Stimulated activated CD4-positive, alpha-beta T cell treated with anti-CD3 and anti-CD28 coated beads, Interleukin-4, amount 100 ng/mL, for 4 hours (primary cell): ENCODE measurements at regions not wholly inside any gene's neighbourhood (a gene's known extent, or its start where the extent isn't known, plus 50 kb on each side); places are given as distances from the start of the nearest gene placed in this dataset.
"Not testable (repeated sequence)": the region's sequence is repeated elsewhere in the genome, so short reads cannot be mapped to it uniquely, and the experiment has no call there.

Experiments
- DNase-seq, 2 experiments: peaks; one replicate each; pipeline ENCODE4 v3.0.0-alpha.2; 2020

DNA sequence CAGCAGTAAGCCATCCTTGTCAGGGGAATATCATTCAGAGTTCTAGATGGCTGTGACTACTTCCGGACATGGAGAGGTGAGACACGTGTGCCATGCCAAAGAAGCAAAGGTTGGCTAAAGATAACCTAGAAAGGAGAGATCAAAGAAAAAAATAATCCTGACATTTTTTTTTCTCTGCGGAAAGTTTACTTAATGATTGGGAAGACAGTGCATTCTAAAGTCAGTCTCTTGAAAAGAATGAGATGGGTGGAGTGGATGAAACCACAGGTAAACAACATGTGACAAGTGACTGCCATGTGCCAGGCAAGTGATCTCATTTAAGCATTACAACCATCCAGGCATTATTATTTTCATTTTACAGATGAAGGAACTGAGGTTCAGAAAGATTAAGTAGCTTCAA, 436.6 kb downstream of the SOX2 start:
- no peak for DNase-seq

DNA sequence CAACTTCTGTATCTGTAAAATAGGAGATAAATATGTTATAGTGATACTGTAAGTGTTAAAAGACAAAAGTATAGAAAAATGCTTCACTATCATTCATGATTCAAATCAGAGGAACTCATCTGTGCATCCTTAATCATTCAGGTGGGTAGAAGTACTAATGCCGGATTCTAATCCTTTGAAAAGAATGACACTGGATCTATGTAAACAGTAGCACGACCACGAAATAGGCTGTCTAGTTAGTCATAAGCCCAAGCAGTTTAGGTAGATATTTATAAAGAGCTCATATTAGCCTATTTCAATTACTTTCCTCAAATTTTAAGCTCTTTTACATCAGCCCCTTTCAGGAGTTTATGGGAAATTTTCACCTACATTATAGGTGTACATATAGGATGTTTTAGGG, 437.9 kb downstream of the SOX2 start:
- no peak for DNase-seq

DNA sequence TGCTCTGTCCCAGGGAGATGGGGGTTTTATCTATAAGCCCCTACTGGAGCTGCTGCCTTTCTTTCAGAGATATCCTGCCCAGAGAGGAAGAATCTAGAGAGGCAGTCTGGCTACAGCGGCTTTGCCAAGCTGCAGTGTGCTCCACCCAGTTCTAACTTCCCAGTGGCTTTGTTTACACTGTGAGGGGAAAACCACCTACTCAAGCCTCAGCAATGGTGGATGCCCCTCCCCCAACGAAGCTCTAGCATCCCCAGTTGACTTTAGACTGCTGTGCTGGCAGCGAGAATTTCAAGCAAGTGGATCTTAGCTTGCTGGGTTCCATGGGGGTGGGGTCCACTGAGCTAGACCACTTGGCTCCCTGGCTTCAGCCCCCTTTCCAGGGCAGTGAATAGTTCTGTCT, 444.6 kb downstream of the SOX2 start:
- DNase-seq, result not testable (repeated sequence)

DNA sequence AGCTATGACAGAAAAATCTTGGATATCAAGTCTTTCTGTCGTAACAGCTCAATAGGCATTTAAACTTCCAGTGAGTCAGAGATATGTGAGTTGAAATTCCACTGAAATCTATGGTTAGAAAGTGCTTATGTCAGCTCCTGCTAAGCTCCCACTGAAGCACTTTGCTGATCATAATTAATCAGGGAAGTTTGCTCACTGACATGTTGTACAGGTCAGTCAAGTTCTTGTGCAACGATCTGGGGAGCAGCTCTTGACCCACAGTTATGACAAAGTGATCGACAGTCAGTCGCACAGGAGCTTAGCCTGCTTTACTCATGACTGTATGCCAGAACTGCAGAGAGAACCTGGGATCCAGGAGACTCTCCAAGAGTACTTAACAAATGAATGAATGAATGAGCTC, 453.5 kb downstream of the SOX2 start:
- DNase-seq, result no peak

DNA sequence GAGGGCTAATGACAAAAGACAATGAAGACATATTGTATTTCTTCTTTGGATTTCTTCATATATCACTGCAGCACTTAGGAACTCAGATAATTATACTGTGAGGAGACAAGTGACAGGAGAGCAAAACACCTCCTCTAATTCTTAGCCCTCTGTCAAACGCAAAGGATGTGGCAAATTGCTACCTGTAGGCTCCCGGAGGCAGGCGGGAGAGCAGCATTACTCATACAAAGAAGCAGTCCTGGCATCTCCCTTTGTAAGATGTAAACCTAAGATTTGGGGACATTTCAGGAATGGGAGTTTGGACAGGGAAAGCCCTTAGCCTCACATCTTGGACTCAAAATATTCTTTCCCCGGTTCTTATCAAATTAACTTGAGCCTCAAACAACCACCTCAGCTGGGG, 460.8 kb downstream of the SOX2 start:
- DNase-seq, result no peak

DNA sequence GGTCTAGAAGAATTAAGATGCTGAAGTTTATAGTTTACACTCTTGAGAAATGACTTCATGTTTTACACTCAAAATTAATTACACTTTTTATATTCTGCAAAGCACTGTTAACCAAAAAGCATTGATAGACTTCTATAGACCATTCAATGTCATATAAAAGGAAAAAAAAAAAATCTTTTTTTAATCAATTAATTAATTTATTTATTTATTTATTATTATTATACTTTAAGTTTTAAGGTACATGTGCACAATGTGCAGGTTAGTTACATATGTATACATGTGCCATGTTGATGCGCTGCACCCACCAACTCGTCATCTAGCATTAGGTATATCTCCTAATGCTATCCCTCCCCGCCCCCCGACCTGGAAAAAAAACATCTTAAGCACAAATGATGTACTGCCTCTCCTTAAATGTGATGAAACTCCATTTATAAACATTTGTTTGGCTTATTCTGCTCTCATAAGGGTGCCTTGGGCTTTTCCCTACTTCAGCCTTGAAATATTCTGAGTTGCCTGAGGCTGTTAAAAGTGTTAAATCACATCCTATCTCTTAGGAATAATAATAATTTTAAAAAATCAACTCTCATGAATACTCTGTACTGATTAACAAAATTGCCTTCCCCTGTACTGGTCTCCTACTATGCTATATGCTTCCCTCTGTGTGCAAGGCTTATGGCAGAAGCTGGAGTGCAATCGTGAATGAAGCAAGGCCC, 466.9 kb downstream of the SOX2 start:
- DNase-seq, result no peak

DNA sequence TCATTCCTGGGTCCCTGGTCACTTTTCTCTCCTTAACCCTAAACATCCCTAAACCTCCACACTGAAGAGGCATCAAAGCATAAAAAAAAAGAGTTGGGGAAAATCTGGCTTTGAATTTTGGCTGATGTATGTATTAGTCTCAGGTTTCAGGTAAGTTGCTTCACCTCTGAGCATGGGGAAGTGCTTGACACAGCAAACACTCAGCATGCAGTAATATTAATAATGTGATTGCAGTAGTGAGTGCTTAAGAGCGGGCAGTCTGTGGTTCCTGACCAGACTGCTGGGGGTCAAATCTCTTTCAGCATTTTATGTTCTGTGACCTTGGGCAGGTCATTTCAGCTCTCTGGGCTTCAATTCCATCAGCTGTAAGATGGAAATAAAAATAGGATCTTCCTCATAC, 467.9 kb downstream of the SOX2 start:
- DNase-seq, result no peak

DNA sequence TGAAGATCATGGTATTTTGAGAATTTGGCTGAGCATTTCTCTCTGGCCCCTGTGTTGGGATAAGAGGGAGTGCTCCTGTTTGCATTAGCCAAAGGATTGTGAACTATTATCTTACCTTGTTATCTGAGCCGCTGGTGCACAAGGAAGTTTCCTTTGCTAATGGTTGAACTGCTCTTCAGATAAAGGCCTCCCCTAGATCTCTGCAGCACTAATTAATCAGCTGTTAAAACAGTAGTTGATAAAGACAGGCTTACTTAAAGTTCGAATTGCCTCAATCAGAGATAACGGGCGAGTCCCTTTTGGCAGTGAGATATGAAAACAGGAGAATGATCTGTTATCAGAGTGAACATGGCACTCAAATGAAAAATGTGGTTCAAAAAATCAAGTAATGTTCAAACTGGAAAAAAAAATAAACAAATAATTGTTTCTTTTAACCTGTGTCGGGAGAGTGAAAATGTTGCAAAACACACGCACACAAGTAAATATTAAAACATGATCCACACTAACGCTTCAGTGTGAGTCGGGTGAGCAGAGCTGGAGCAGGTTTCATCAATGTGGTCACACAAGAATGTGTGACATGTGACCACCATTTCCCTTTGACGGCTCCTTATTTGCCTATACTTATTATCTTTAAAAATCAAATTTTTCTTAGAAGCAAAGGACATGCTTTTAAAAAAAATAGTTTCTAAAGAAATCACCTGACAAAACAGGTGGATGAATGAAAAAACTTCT, 469.1 kb downstream of the SOX2 start:
- no peak for DNase-seq

DNA sequence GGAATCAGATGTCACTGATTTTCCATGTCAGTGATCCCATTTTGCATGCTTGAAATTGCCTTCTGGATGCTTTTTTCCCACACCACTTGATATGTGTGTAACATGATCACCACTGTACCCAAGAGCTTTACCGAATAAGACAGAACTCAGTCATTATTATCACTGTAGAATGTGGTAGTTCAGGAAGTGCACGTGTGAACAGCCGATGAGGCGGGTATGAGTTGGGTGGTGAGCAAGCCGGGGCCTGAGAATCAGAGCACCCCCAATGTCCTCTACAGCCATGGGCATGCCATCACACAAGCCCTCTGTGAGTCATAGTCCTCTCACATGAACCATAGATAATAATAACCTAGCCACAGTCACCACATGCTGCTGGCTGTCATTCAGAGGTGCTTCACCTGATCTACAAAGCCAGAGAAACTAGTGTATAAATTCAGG, 470.8 kb downstream of the SOX2 start:
- no peak for DNase-seq

DNA sequence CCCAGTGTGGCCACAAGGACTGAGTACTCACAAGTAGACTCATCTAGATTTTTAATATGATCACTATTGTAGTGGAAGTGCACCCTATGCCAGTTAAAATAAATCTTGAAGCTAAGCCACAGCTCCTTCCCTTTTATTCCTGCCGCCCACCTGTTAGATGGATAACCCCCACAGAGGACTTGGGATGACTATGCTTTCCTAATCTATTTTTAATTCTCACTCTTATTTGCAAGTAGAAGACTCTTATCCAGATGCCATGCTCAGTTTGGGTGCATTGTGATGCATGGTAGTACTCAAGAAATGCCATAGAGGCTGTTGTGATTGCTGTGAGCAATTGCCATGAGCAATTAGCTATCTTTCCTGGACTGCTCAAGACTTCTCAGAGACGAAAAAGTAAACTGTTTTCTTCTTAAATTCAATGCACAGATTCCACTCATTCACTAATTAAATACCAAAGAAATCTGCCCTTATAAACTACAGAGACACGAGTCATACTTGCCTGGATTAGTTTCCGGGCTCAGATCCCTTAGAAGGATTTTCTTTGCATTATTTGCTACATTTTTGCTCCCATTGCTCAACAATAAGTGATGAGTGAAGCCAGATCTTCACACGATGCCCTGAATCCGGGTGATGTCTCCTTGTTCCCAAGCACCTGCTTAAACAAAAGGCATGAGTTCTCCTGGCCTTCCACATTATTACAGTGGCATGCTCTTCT, 472.1 kb downstream of the SOX2 start:
- DNase-seq, result no peak

DNA sequence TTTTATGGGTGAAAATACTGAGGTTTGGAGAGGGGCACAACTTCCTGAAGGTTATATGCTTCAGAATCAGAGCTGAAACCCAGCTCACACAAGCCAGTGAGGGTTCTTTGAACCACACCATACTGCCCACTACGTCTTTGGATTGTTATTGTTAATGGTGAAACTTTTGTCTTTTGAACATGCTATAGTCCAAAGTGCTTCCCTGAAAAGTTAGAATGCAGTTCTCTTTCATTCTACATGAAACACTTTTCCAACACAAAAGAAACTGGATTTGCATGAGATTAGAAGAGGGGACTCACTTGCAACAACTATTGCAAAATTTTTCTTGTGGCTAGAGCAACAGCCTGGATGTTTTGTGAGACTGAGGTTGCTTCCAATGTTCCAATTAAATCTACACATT, 473.6 kb downstream of the SOX2 start:
- DNase-seq, result no peak

DNA sequence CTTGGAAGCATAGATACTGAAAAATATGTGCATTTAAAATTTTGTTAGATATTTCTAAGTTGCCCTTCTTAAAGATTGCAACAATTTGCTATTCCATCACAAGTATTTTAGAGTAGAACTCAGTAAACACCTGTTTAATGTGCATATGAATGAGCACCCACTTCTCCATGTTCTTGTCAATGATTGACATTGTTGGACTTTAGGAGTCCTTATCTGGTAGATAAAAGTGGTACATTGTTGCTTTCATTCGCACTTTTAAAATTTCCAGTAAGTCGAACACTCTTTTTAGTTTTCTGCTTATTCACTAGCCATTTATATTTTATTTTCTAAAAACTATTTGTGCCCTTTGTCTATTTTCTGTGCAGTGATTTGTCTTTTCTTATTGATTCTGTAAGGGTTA, 478.3 kb downstream of the SOX2 start:
- no peak for DNase-seq

DNA sequence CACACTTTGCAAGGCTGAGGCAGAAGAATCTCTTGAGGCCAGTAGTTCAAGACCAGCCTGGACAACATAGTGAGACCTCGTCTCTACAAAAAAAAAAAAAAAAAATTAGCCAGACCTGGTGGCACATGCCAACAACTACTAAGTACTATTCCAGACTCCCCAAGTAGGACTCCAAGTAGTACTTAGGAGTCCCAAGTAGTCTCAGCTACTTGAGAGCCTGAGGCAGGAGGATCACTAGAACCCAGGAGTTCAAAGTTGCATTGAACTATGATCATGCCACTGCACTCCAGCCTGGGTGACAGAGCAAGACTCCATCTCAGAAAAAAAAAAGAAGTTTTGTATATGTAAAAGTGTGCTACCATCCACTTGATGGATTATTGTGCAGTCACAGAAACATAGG, 486.6 kb downstream of the SOX2 start:
- DNase-seq, result no peak

DNA sequence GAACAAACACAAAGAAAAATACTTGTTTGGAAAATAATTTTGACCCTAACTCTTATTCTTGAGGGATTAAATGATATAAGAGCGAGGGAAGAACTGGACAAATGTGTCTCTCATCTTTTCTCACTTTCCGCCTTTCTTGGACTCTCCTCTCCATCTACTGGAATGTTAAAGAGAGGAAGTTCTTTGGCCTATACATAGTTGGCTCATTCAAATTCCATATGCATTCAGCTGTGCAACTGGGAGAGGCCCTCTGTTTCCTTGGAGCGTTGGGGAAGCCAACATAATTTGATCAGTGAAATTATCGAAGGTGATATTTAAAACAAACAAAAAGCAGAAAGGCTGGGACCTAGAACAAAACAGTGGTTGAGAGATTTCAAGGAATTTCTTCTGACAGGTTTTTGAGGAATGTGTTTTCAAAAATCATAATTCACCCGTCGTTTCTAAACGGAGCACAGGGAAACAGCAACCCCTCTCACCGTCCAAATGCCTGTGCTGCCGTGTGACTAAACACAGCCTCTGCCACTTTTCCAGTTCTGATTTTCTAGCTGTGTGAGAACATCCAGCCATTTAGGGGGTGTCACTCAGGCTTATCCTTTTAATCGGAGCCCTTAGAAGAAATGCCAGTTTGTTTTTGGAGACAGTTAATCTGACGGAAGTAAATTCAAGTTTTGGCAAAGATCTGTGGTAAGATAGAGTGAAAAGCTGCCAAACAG, 489.9 kb downstream of the SOX2 start:
- DNase-seq, result no peak

DNA sequence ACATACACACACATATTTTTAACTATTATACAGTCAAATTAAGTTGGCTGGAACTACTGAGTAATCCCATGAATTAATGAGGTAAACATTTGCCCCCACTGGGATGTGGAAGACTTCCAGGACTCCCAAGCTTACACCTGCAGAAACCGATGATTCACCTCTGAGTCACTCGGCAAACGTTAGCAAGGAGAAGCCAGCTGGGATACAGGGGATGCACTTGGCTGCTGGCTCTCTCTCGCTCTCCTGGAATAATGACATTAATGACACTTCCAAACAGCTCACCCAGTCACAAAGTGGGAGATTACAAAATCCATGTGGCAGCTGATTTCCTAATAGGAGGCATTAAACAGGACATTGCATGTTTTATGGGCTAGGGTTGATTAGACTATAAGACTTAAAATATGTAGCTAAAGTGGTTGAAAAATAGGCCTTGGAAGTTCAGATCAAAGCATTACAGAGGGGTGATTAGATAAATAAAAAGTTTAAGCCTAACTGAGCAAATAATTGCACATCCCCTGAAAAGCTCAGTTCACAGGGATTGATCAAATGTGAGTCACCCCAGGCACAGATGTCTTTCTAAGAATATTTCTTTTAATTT, 500.9 kb downstream of the SOX2 start:
- DNase-seq, result no peak

DNA sequence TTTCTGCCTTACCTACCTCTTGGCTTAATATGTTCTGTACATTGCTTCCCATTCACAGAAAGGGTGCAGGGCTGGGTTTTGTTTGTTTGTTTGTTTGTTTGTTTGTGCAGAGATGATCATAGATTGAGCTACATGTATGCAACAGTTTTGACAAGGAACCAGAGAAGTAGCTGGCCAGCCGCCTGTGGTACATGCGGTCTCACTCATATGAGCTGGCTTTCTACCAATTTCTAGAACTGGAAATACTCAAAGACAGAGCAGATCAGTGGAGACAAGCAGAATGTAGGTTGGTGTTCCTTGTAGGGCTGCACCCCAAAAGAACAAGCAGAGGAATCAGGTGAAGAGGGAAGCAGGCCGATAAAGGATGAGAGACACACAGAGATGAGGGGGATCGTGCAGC, 502.7 kb downstream of the SOX2 start:
- no peak for DNase-seq

DNA sequence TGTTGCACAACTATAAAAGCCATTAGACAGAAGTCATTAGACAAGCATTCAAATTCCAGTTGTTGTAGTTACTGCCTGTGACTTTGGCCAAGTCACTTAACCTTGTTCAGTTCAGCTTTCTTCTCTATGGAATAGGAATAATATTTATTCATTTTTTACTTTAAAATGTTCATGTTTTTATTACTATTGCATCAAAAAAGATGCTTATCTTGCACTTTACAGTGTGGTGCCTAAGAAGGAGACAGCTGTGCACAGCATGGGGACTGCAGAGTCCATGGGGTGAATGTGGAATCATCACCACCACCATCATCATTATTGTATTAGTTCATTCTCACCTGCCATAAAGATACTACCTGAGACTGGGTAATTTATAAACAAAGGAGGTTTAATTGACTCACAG, 504.2 kb downstream of the SOX2 start:
- DNase-seq, result no peak

DNA sequence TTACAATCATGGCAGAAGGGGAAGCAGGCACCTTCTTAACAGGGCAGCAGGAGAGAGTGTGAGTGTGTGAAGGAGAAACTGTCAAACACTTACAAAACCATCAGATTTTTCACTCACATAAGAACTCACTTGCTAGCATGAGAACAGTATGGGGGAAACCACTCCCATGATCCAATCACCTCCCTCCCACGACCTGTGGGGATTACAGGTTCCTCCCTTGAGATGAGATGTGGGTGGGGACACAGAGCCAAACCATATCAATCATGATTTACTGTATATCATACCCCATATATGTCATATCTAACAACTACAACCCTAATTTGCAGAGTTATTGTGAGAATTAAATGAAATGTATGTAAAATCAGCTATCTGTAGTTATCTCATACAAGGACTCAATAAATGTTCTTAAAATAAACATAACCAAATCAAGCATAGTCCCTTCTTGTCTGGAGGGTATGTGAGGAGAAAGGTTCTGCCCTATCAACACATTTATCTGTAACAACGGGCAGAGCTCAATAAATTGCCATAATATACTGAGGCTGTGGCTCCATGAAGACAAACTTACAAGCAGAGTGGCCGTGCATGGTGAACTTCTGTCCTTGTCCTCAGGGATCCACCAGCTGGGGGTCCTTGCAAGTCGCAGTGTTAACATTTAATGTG, 504.7 kb downstream of the SOX2 start:
- DNase-seq, result no peak

DNA sequence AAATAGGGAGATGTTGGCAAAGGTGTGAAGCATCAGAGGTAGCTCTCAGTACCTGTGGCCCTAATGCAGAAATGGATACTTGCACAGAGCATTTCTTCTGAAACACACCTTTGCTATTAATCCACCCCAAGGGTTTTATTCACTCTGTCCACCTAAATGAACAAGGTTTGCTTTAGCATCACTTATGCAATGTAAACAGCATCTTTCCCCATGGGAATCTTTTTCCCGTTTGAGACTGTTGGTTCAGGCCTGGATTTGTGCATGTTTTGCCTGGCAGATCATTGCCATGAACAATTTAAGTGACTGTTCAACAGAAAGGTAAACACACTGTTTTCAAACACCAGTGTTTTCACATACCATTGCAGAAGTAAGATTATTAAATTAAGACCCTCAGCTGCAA, 508.3 kb downstream of the SOX2 start:
- DNase-seq, result no peak

DNA sequence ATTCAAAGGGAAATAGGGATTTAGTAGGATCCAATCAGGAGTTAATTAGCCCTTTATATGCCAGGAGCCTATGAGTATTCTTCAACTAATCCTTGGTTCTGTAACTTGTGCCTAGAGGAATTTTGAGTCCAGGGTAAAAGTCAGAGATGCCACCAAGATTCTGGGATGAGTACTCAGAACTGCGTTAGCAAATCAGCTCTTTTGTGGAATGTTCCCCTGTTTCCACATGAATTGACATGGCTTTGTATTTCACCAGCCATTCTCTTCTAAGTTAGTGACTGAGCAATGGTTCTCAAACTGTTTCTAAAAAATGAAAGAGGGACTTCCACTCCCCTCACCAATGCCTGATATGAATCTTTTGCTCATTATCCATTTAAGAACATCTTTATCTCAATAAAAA, 508.7 kb downstream of the SOX2 start:
- DNase-seq, result no peak

DNA sequence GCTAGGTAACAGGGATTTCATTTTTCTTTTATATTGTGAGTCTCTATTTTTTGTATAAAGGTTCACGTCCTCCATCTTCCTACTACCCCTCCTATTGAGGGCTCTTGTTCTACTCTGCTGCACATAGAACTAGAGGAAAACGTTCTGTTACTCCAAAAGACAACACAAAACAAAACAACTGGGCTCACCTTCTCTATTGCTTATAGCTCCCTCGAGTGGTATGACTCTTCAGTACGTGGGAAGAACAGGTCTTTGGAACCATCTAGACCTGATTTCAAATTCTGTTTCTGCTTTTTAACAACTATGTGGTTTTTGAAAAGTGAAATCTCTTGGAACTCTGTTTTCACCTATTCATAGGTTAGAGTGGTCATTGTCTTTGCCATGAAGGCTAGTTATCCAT, 515.3 kb downstream of the SOX2 start:
- DNase-seq, result no peak

DNA sequence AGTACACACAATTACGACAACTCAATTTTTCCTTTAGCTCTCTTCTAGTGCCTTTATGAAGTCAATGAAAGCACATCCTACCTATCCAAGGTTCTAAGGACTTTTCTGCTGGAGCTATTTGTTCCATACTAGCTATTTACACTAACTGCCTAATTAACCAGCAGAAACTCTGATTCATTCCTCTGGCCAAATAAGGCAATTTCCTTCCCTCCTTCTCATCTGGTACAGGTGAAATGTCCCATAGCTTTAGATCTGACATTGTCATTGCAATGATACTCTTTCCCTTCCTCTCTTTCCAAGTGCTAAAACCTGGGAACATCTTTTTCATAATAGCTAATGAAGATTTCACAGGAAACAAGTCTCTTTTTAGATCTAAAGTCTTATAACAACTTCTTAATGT, 521.7 kb downstream of the SOX2 start:
- no peak for DNase-seq

DNA sequence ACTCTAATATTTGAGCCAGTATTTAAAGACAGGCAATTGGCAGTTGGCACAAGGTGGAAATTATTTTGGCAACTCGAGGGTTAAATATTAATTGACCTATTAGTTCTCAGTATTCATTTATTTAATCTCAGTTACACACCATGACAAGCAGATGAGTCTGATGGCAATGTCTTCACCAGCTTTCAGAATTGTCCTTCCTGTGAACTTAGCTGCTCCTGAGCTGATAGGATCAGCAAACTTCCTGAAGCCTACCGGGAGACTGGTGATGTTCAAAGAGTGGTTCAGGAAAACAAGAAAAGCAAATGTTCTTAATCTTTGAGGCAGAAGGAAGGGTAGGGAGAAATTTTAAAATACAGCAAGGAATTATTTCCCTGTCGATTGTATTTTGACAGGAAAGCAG, 522.2 kb downstream of the SOX2 start:
- DNase-seq, result no peak
